NT2/D1 (cell line): ENCODE measurements at regions not wholly inside any gene's neighbourhood (a gene's known extent, or its start where the extent isn't known, plus 50 kb on each side); places are given as distances from the start of the nearest gene placed in this dataset.

Source experiments
- DNase-seq: peaks from one replicate; pipeline ENCODE4 v3.0.0-alpha.2; 2011; ENCODE audit warnings: low read depth, low spot score
- H3K27me3 ChIP-seq: 2 replicates; pipeline ENCODE4 v1.6.0; 2011; ENCODE audit warnings: mild to moderate bottlenecking; ENCODE audit not compliant: insufficient read length, insufficient read depth
- H3K36me3 ChIP-seq: 2 replicates; pipeline ENCODE4 v1.6.1; 2011; ENCODE audit warnings: mild to moderate bottlenecking, low read length, mixed read lengths; ENCODE audit not compliant: insufficient read depth, insufficient read length
- H3K4me1 ChIP-seq: 2 replicates; pipeline ENCODE4 v1.5.1; 2011; ENCODE audit not compliant: insufficient read depth, insufficient read length
- H3K4me3 ChIP-seq: 2 replicates; pipeline ENCODE4 v1.5.1; 2011; ENCODE audit warnings: low read depth; ENCODE audit not compliant: insufficient read length
- H3K9ac ChIP-seq: 2 replicates; pipeline ENCODE4 v1.6.0; 2011; ENCODE audit warnings: low read depth; ENCODE audit not compliant: insufficient read length
- H3K9me3 ChIP-seq: 2 replicates; pipeline ENCODE4 v1.5.1; 2011; ENCODE audit warnings: mild to moderate bottlenecking, low read length; ENCODE audit not compliant: insufficient read depth
- SUZ12 ChIP-seq: IDR thresholded peaks from 2 replicates; pipeline ENCODE4 v1.6.1; 2011; ENCODE audit not compliant: insufficient read length, insufficient read depth; ENCODE audit errors: extremely low read depth
- YY1 ChIP-seq: IDR thresholded peaks from 2 replicates; pipeline ENCODE4 v1.6.1; 2011; ENCODE audit not compliant: insufficient read length, insufficient read depth
- ZNF274 ChIP-seq: IDR thresholded peaks from 2 replicates; pipeline ENCODE4 v1.6.1; 2011; ENCODE audit warnings: mild to moderate bottlenecking, low read depth, low read length

DNA sequence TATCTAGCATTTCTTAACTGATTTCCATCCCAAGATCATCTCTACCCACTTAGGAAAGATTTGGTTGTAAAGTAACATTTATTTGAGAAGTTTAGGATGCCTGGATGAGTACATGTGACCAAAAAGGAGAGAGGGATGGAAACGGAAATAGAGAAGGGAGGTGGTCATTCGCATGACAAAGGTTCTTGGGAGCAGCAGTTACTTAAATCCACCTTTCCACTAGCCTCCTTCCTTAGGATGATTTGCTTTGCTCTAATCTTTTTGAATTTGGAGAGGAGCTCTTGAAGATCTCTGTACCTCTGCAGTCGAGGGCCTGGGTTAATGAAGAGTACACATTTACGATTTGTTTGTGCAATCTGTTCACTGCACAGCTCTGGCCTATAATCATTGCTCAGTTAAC is 623.5 kb downstream of the EPHA4 start:
- DNase-seq = peak; percentile 46
- Histone ChIP-seq H3K9me3 (no peaks in the 10 kb centered on the region), H3K27me3 (no peaks in the 10 kb centered on the region), H3K9ac (no peak overlapping the region), H3K4me1 (no peaks in the 10 kb centered on the region), H3K36me3 (no peaks in the 10 kb centered on the region), H3K4me3 (no peak overlapping the region)
- TF ChIP-seq SUZ12 (no peak), ZNF274 (no peak), YY1 (no peak)

DNA sequence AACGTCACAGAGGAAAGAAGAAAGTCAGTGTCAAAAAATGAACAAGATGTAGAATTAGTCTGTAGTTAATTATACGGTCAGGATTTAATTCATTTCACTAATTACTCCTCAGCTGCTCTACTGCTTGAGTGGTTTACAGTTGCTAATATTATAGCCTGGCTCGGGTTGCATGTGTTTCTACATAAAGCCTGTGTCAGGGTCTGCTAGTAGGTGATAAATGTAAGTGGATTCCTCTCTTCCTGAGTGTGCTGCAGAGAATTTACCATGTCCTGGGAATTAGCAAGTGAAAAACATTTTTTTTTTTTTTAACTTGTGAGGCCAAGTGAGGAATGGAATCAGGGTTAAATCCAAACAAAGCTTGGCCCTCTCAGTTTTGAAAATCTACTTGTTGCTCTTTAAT is 622.6 kb downstream of the EPHA4 start:
- Histone ChIP-seq H3K9me3 (no peaks in the 10 kb centered on the region), H3K9ac (no peak overlapping the region), H3K27me3 (no peaks in the 10 kb centered on the region), H3K4me3 (no peak overlapping the region), H3K36me3 (no peaks in the 10 kb centered on the region), H3K4me1 (no peaks in the 10 kb centered on the region)
- TF ChIP-seq ZNF274 (no peak), YY1 (no peak)
- peak; percentile 11 for DNase-seq

DNA sequence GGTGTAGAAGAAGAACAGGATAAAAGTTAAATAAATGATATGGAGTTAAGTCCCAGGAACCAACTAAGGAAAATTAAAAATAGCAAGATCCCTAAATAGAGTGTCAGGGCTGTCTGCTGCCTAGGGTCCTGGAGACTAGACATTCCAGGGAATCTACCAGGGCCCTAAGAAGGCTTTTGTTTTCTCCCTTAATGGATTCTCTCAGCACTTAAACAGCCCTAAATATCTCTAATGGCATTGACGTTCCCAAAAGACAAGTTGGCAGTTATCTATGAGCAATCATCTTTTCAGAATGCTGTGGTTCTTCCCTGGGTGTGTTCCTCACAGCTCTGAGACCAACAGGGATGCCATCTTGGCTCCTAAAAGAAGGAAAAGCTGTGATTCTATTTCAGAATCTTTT is 616.3 kb downstream of the EPHA4 start:
- Histone ChIP-seq H3K36me3 (no peaks in the 10 kb centered on the region), H3K4me1 (no peaks in the 10 kb centered on the region), H3K4me3 (no peak overlapping the region), H3K9ac (no peak overlapping the region), H3K9me3 (no peaks in the 10 kb centered on the region), H3K27me3 (no peaks in the 10 kb centered on the region)
- no peak for TF ChIP-seq ZNF274
- no peak for TF ChIP-seq SUZ12
- no peak for TF ChIP-seq YY1
- no peak for DNase-seq

DNA sequence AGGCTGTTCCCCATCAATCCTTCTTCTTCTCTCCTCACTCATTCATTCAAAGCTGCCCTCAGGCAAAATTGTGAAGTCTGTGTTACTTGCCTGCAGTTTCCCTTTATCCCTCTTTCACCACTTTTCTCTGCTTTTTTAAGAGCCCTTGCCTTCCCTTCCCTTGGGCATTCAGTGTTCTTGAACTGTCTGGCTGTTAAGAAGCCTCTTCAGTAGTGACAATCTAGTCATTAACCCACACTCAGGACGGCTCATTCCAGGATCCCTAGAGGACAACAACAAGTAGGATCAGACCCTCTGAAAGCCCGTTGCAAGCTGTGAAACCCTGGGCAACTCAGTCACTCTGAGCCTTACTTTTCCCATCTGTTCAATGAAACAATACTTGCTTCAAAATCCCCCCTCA is 615.7 kb downstream of the EPHA4 start:
- TF ChIP-seq ZNF274 (no peak), SUZ12 (no peak), YY1 (no peak)
- Histone ChIP-seq H3K9ac (no peak overlapping the region), H3K9me3 (no peaks in the 10 kb centered on the region), H3K36me3 (no peaks in the 10 kb centered on the region), H3K27me3 (no peaks in the 10 kb centered on the region), H3K4me3 (no peak overlapping the region), H3K4me1 (no peaks in the 10 kb centered on the region)
- no peak for DNase-seq

DNA sequence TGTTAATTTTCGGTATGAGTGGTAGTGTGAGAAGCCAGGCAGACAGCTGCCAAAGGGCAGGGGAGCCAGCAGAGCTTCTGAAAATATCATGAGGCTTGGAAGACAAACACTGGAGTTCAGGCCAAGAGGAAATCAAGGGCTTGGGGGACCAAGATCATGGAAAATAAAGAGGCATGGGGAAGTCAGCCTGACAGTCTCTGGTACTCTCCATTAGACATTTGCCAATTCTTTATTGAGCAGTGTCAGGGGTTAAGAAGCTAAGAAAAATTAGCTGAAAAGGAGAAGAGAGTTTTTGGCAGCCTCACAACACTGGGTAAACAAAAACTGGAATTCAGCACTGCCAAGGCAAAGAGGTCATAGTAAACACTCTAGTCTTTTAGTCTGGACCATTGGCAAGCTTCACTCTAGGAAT is 612.7 kb downstream of the EPHA4 start:
- no peaks in the 10 kb centered on the region for H3K27me3 ChIP-seq
- H3K4me1 ChIP-seq = no peaks in the 10 kb centered on the region
- no peak overlapping the region for H3K9ac ChIP-seq
- H3K4me3 ChIP-seq = no peak overlapping the region
- no peak for TF ChIP-seq ZNF274
- TF ChIP-seq SUZ12 = no peak
- TF ChIP-seq YY1 = no peak
- no peaks in the 10 kb centered on the region for H3K36me3 ChIP-seq
- H3K9me3 ChIP-seq = no peaks in the 10 kb centered on the region
- no peak for DNase-seq

DNA sequence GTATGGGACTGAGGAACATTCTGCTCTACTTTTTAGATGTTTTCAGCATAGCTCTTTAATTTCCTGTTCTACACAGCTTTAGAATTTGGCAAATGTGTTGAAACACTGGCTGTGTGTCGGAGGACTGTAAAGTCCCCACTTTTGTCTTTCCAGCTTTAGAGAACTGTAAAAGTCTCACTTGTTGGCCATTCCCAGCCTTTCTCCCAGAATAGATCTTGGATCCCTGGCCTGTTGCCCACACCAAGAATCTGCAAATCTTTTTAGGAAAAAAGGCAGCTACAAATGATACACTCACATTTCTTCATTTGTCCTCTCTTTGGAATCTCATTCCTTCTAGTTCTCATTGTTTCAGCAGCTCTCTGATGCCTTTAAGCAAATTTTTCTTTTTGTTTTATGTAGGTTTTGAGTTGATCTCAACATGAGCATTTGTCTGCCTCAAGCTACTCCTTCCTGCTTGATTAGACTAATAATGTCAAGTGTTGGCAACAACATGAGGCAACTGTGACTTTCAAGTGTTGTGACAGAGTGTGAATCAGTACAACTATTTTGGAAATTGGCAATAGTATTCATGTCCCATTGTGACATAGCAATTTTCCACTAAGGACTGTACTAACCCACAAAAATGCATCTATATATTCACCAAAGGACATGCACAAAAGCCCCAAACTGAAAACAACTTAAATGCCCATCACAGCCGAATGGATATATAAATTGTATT is 610.8 kb downstream of the EPHA4 start:
- Histone ChIP-seq H3K4me1 (no peaks in the 10 kb centered on the region), H3K9ac (no peak overlapping the region), H3K27me3 (no peaks in the 10 kb centered on the region), H3K4me3 (no peak overlapping the region), H3K9me3 (no peaks in the 10 kb centered on the region), H3K36me3 (no peaks in the 10 kb centered on the region)
- TF ChIP-seq SUZ12 (no peak), YY1 (no peak), ZNF274 (no peak)
- DNase-seq = no peak

DNA sequence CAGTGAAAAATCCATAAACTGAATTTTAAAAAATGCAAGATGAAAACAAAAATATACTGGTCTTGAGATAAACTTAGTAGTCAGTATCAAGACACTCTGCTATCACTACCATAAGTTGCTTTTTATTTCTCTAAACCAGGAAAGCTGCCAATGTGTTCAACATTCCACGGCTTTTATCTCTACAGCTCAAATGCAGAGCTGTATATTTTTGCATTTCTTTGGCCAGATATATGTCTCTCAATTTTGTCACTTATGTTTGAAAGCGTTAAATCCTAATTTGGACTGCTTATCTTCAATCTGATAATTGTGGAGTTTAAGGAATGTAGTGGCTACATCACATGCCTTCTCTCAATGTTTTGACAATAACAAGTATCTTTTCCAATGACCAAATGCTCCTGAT is 609.5 kb downstream of the EPHA4 start:
- H3K27me3 ChIP-seq = no peaks in the 10 kb centered on the region
- no peaks in the 10 kb centered on the region for H3K4me1 ChIP-seq
- no peak for DNase-seq
- H3K4me3 ChIP-seq = no peak overlapping the region
- H3K9ac ChIP-seq = no peak overlapping the region
- no peaks in the 10 kb centered on the region for H3K36me3 ChIP-seq
- TF ChIP-seq SUZ12 (no peak), ZNF274 (no peak), YY1 (no peak)
- H3K9me3 ChIP-seq = no peaks in the 10 kb centered on the region
